ENCODE measurements at regions not wholly inside any gene's neighbourhood (a gene's known extent, or its start where the extent isn't known, plus 50 kb on each side); places are given as distances from the start of the nearest gene placed in this dataset.

- DNase-seq, result no peak
These were observed 537.3 kb upstream of the TGFBR2 start for GRCh38 chr3:30069056-30069455.

GRCh38 chr3:30073040-30073439 is 533.4 kb upstream of the TGFBR2 start:
- DNase-seq, result no peak

- no peak for DNase-seq
These were observed 532.8 kb upstream of the TGFBR2 start for GRCh38 chr3:30073622-30074021.

GRCh38 chr3:30075514-30075913 is 530.9 kb upstream of the TGFBR2 start:
- DNase-seq, result no peak

- no peak for DNase-seq
These were observed 529.5 kb upstream of the TGFBR2 start for GRCh38 chr3:30076899-30077298.

- DNase-seq, result no peak
These were observed 528.7 kb upstream of the TGFBR2 start for GRCh38 chr3:30077746-30078145.

GRCh38 chr3:30078736-30079135 is 527.7 kb upstream of the TGFBR2 start:
- no peak for DNase-seq

GRCh38 chr3:30081904-30082303 is 524.5 kb upstream of the TGFBR2 start:
- DNase-seq, result no peak

- no peak for DNase-seq
These were observed 523.7 kb upstream of the TGFBR2 start for GRCh38 chr3:30082652-30083051.

- no peak for DNase-seq
These were observed 523.1 kb upstream of the TGFBR2 start for GRCh38 chr3:30083315-30083714.

- no peak for DNase-seq
These were observed 522.1 kb upstream of the TGFBR2 start for GRCh38 chr3:30084316-30084715.

- DNase-seq, result no peak
These were observed 521.4 kb upstream of the TGFBR2 start for GRCh38 chr3:30084971-30085403.

GRCh38 chr3:30085486-30085885 is 520.9 kb upstream of the TGFBR2 start:
- DNase-seq, result no peak

- no peak for DNase-seq
These were observed 514.7 kb upstream of the TGFBR2 start for GRCh38 chr3:30091686-30092085.

- no peak for DNase-seq
These were observed 509.3 kb upstream of the TGFBR2 start for GRCh38 chr3:30097022-30097650.

GRCh38 chr3:30098243-30098642 is 508.2 kb upstream of the TGFBR2 start:
- DNase-seq, result no peak

GRCh38 chr3:30098653-30099455 is 507.5 kb upstream of the TGFBR2 start:
- DNase-seq, result no peak

GRCh38 chr3:30102356-30102755 is 504.0 kb upstream of the TGFBR2 start:
- no peak for DNase-seq

GRCh38 chr3:30103186-30103585 is 503.2 kb upstream of the TGFBR2 start:
- DNase-seq, result no peak

GRCh38 chr3:30107531-30107930 is 498.9 kb upstream of the TGFBR2 start:
- no peak for DNase-seq

GRCh38 chr3:30112411-30112810 is 494.0 kb upstream of the TGFBR2 start:
- DNase-seq, result no peak

GRCh38 chr3:30112902-30113484 is 493.4 kb upstream of the TGFBR2 start:
- DNase-seq, result no peak

GRCh38 chr3:30113906-30114305 is 492.5 kb upstream of the TGFBR2 start:
- no peak for DNase-seq

- no peak for DNase-seq
These were observed 491.5 kb upstream of the TGFBR2 start for GRCh38 chr3:30114918-30115317.

Measured in activated CD4-positive, alpha-beta T cell treated with anti-CD3 and anti-CD28 coated beads, Interleukin-2, amount 50 U/mL, for 48 hours (primary cell).